H9 (cell line): ENCODE measurements at regions not wholly inside any gene's neighbourhood (a gene's known extent, or its start where the extent isn't known, plus 50 kb on each side); places are given as distances from the start of the nearest gene placed in this dataset.

Experiments used
- DNase-seq: peaks from one replicate; pipeline ENCODE4 v3.0.0-alpha.2; 2017
- H2AFZ ChIP-seq: one replicate; pipeline ENCODE4 v1.6.1; 2013; ENCODE audit warnings: mild to moderate bottlenecking, low read length, control low read depth, moderate library complexity
- H2AK5ac ChIP-seq: 2 replicates; pipeline ENCODE4 v1.6.1; 2013; ENCODE audit warnings: low read length, control low read depth, mixed read lengths; ENCODE audit not compliant: insufficient read length
- H2BK120ac ChIP-seq: one replicate; pipeline ENCODE4 v1.6.1; 2013; ENCODE audit warnings: low read depth, mild to moderate bottlenecking, low read length, control low read depth, inconsistent platforms; ENCODE audit not compliant: poor library complexity, severe bottlenecking
- H2BK12ac ChIP-seq: 2 replicates; pipeline ENCODE4 v1.6.1; 2013; ENCODE audit warnings: low read length, control low read depth, mixed read lengths, low read depth; ENCODE audit not compliant: insufficient read length
- H2BK15ac ChIP-seq: 2 replicates; pipeline ENCODE4 v1.6.1; 2013; ENCODE audit warnings: low read depth, low read length, control low read depth
- H2BK20ac ChIP-seq: one replicate; pipeline ENCODE4 v1.6.1; 2013; ENCODE audit warnings: low read depth, mild to moderate bottlenecking, low read length, control low read depth, inconsistent platforms; ENCODE audit not compliant: poor library complexity, severe bottlenecking
- H2BK5ac ChIP-seq: 2 replicates; pipeline ENCODE4 v1.6.1; 2013; ENCODE audit warnings: low read length, control low read depth, mixed read lengths; ENCODE audit not compliant: insufficient read length
- H3K14ac ChIP-seq: 2 replicates; pipeline ENCODE4 v1.6.1; 2013; ENCODE audit warnings: low read length, control low read depth; ENCODE audit not compliant: insufficient read depth
- H3K18ac ChIP-seq: 2 replicates; pipeline ENCODE4 v1.6.1; 2013; ENCODE audit warnings: low read depth, mild to moderate bottlenecking, mixed read lengths, low read length, control low read depth; ENCODE audit not compliant: insufficient read length
- H3K23ac ChIP-seq: 2 replicates; pipeline ENCODE4 v1.6.1; 2013; ENCODE audit warnings: low read length, control low read depth, mixed read lengths, low read depth; ENCODE audit not compliant: insufficient read length
- H3K23me2 ChIP-seq: 2 replicates; pipeline ENCODE4 v1.6.1; 2013; ENCODE audit warnings: low read depth, mild to moderate bottlenecking, mixed read lengths, low read length, control low read depth; ENCODE audit not compliant: insufficient read length, poor library complexity, severe bottlenecking
- H3K27ac ChIP-seq: 2 replicates; pipeline ENCODE4 v1.5.1; 2013; ENCODE audit warnings: low read length, control low read depth, mixed read lengths, low read depth; ENCODE audit not compliant: insufficient read length
- H3K27me3 ChIP-seq: 2 replicates; pipeline ENCODE4 v1.6.1; 2013; ENCODE audit warnings: low read length, control low read depth, inconsistent platforms; ENCODE audit not compliant: insufficient read depth
- H3K4ac ChIP-seq: 2 replicates; pipeline ENCODE4 v1.6.1; 2013; ENCODE audit warnings: low read depth, mild to moderate bottlenecking, control low read depth, inconsistent platforms, low read length, moderate library complexity
- H3K4me1 ChIP-seq: 2 replicates; pipeline ENCODE4 v1.6.1; 2013; ENCODE audit warnings: low read length, control low read depth, inconsistent platforms; ENCODE audit not compliant: insufficient read depth
- H3K4me2 ChIP-seq: 2 replicates; pipeline ENCODE4 v1.6.1; 2013; ENCODE audit warnings: low read length, control low read depth, mixed read lengths; ENCODE audit not compliant: insufficient read length, insufficient read depth
- H3K56ac ChIP-seq: 2 replicates; pipeline ENCODE4 v1.6.1; 2013; ENCODE audit warnings: low read depth, mild to moderate bottlenecking, mixed read lengths, low read length, control low read depth; ENCODE audit not compliant: insufficient read length
- H3K79me1 ChIP-seq: 2 replicates; pipeline ENCODE4 v1.6.1; 2013; ENCODE audit warnings: low read depth, mild to moderate bottlenecking, moderate library complexity, low read length, control low read depth, inconsistent platforms; ENCODE audit not compliant: insufficient read depth, poor library complexity, severe bottlenecking
- H3K79me2 ChIP-seq: 2 replicates; pipeline ENCODE4 v1.6.1; 2013; ENCODE audit warnings: low read length, control low read depth, inconsistent platforms; ENCODE audit not compliant: insufficient read depth
- H3K9ac ChIP-seq: 2 replicates; pipeline ENCODE4 v1.6.1; 2013; ENCODE audit warnings: low read length, control low read depth, mixed read lengths; ENCODE audit not compliant: insufficient read length; ENCODE audit errors: extremely low read depth
- H3K9me3 ChIP-seq: one replicate; pipeline ENCODE4 v1.6.1; 2013; ENCODE audit warnings: low read depth, low read length, inconsistent platforms; ENCODE audit not compliant: control insufficient read depth
- H3T11ph ChIP-seq: one replicate; pipeline ENCODE4 v1.6.1; 2013; ENCODE audit warnings: mild to moderate bottlenecking, low read length, control low read depth, inconsistent platforms
- H4K20me1 ChIP-seq: one replicate; pipeline ENCODE4 v1.6.1; 2013; ENCODE audit not compliant: control insufficient read depth, insufficient read length, insufficient read depth
- H4K5ac ChIP-seq: 2 replicates; pipeline ENCODE4 v1.6.1; 2013; ENCODE audit warnings: low read depth, mild to moderate bottlenecking, mixed read lengths, low read length, control low read depth; ENCODE audit not compliant: insufficient read length
- H4K8ac ChIP-seq: replicated peaks from 2 replicates; pipeline ENCODE4 v1.6.1; 2013; ENCODE audit warnings: low read length, control low read depth, mixed read lengths, low read depth; ENCODE audit not compliant: insufficient read length
- H4K91ac ChIP-seq: 2 replicates; pipeline ENCODE4 v1.6.1; 2013; ENCODE audit warnings: low read depth, mild to moderate bottlenecking, moderate library complexity, mixed read lengths, low read length, control low read depth; ENCODE audit not compliant: insufficient read length
- H3K27ac Mint-ChIP-seq, 3 experiments: 2 replicates in 2 of 3; 3 replicates in 1 of 3; pipeline ENCODE4 v1.8.0; 2020 to 2021; ENCODE audit warnings: mixed read lengths in 3 of 3, mild to moderate bottlenecking in 1 of 3, moderate library complexity in 1 of 3
- H3K27me3 Mint-ChIP-seq: 2 replicates; pipeline ENCODE4 v1.8.0; 2021; ENCODE audit warnings: low read depth, mild to moderate bottlenecking, moderate library complexity, mixed read lengths
- H3K36me3 Mint-ChIP-seq, 3 experiments: 2 replicates in 2 of 3; 3 replicates in 1 of 3; pipeline ENCODE4 v1.8.0; 2020 to 2021; ENCODE audit warnings: low read depth in 3 of 3, mixed read lengths in 3 of 3; ENCODE audit not compliant: insufficient read depth in 1 of 3
- H3K4me1 Mint-ChIP-seq, 2 experiments: 2 replicates each; pipeline ENCODE4 v1.8.0; 2020; ENCODE audit warnings: mixed read lengths in 2 of 2
- H3K4me3 Mint-ChIP-seq, 2 experiments: 2 replicates in 1 of 2; 3 replicates in 1 of 2; pipeline ENCODE4 v1.8.0; 2020 to 2021; ENCODE audit warnings: mild to moderate bottlenecking in 2 of 2, mixed read lengths in 2 of 2, moderate library complexity in 1 of 2
- H3K9me3 Mint-ChIP-seq, 2 experiments: 2 replicates in 1 of 2; 3 replicates in 1 of 2; pipeline ENCODE4 v1.8.0; 2020; ENCODE audit warnings: mild to moderate bottlenecking in 2 of 2, mixed read lengths in 2 of 2, moderate library complexity in 1 of 2
- CTCF ChIP-seq: fragments of 200-600 bp; sonication (generic); conservative IDR thresholded peaks from 3 replicates; pipeline ENCODE4 v1.8.0; 2021; ENCODE audit warnings: antibody characterized with exemption, mild to moderate bottlenecking
- WGBS: extraction: QIAGEN DNeasy Blood & Tissue Kit; methylation state at CpG from one replicate; pipeline ENCODE4 v1.1.7; 2013; ENCODE audit warnings: missing lambda C conversion rate, low lambda C conversion rate, mixed read lengths; ENCODE audit not compliant: insufficient read length; ENCODE audit errors: extremely low coverage; 5-methylcytosine and 5-hydroxymethylcytosine counted together

GRCh38 chr1:181386951-181387350, 96.4 kb upstream of the CACNA1E start:
- H3K56ac ChIP-seq, result no peak overlapping the region
- no peak overlapping the region for H3K4ac ChIP-seq
- no peak overlapping the region for H2BK12ac ChIP-seq
- H4K5ac ChIP-seq, result no peak overlapping the region
- no peaks in the 10 kb centered on the region for H3K27me3 ChIP-seq
- no peak overlapping the region for H3T11ph ChIP-seq
- H4K8ac ChIP-seq, result no peak overlapping the region
- no peak overlapping the region for H3K27ac ChIP-seq
- H3K23ac ChIP-seq, result no peak overlapping the region
- no peak overlapping the region for H3K4me2 ChIP-seq
- no peaks in the 10 kb centered on the region for H3K9me3 ChIP-seq
- H4K91ac ChIP-seq, result no peak overlapping the region
- H2AK5ac ChIP-seq, result no peak overlapping the region
- no peaks in the 10 kb centered on the region for H3K4me1 ChIP-seq
- H2BK15ac ChIP-seq, result no peak overlapping the region
- Mint-ChIP-seq H3K9me3 (no peaks in the 10 kb centered on the region), H3K27me3 (peaks cover 4% of the 10 kb centered on the region; the same call in 1 of the 2 replicates), H3K4me1 (peaks cover 4 to 11% of the 10 kb centered on the region in 2 experiments; a peak in 3 of 4 replicates), H3K4me3 (no peak overlapping the region), H3K27ac (no peak overlapping the region), H3K36me3 (no peaks in the 10 kb centered on the region)
- no peak overlapping the region for H2BK120ac ChIP-seq
- H3K79me2 ChIP-seq, result no peaks in the 10 kb centered on the region
- WGBS, result no CpG with 5 or more reads among the region's 6 CpGs
- H4K20me1 ChIP-seq, result no peaks in the 10 kb centered on the region
- no peak overlapping the region for H3K18ac ChIP-seq
- no peak overlapping the region for H2BK5ac ChIP-seq
- no peaks in the 10 kb centered on the region for H3K79me1 ChIP-seq
- H3K14ac ChIP-seq, result no peak overlapping the region
- H2AFZ ChIP-seq, result no peak overlapping the region
- H3K9ac ChIP-seq, result no peak overlapping the region
- H2BK20ac ChIP-seq, result no peak overlapping the region
- no peaks in the 10 kb centered on the region for H3K23me2 ChIP-seq
- no peak for TF ChIP-seq CTCF
- no peak for DNase-seq
